KOPT-K1 (cell line): ENCODE measurements at regions not wholly inside any gene's neighbourhood (a gene's known extent, or its start where the extent isn't known, plus 50 kb on each side); places are given as distances from the start of the nearest gene placed in this dataset.
"Not testable (repeated sequence)": the region's sequence is repeated elsewhere in the genome, so short reads cannot be mapped to it uniquely, and the experiment has no call there.

Experiments
- H3K27ac ChIP-seq: fragments of 200-600 bp; sonication (generic); 2 replicates; pipeline ENCODE4 v1.5.1; 2016; ENCODE audit warnings: antibody characterized with exemption, mild to moderate bottlenecking, low read depth, low read length; ENCODE audit not compliant: poor library complexity, severe bottlenecking
- H3K36me3 ChIP-seq: fragments of 200-600 bp; sonication (generic); 2 replicates; pipeline ENCODE4 v1.5.1; 2017; ENCODE audit warnings: antibody characterized with exemption, mild to moderate bottlenecking, low read length, moderate library complexity; ENCODE audit not compliant: insufficient read depth
- H3K9me3 ChIP-seq: fragments of 200-600 bp; sonication (generic); 2 replicates; pipeline ENCODE4 v1.5.1; 2017; ENCODE audit warnings: antibody characterized with exemption, low read length, mild to moderate bottlenecking; ENCODE audit not compliant: insufficient read depth, poor library complexity, severe bottlenecking

GRCh38 chr5:124022966-124023365 lies 511.0 kb downstream of the CSNK1G3 start:
- no peaks in the 10 kb centered on the region for H3K36me3 ChIP-seq
- H3K9me3 ChIP-seq: no peaks in the 10 kb centered on the region
- H3K27ac ChIP-seq: no peak overlapping the region

GRCh38 chr5:124021776-124022175 lies 509.8 kb downstream of the CSNK1G3 start:
- H3K36me3 ChIP-seq: no peaks in the 10 kb centered on the region

GRCh38 chr5:124021066-124021641 lies 509.2 kb downstream of the CSNK1G3 start:
- Histone ChIP-seq H3K9me3 (no peaks in the 10 kb centered on the region), H3K36me3 (no peaks in the 10 kb centered on the region), H3K27ac (no peak overlapping the region)

More at GRCh38 chr5:124021776-124022175, 509.8 kb downstream of the CSNK1G3 start:
- no peaks in the 10 kb centered on the region for H3K9me3 ChIP-seq
- no peak overlapping the region for H3K27ac ChIP-seq

- not testable (repeated sequence) for H3K27ac ChIP-seq, H3K9me3 ChIP-seq
Observed at GRCh38 chr5:124017321-124017720, 505.3 kb downstream of the CSNK1G3 start.

GRCh38 chr5:124007675-124008398 lies 495.9 kb downstream of the CSNK1G3 start:
- no peak overlapping the region for H3K27ac ChIP-seq
- H3K9me3 ChIP-seq: peaks cover 9% of the 10 kb centered on the region
- H3K36me3 ChIP-seq: no peaks in the 10 kb centered on the region

More at GRCh38 chr5:124017321-124017720, 505.3 kb downstream of the CSNK1G3 start:
- H3K36me3 ChIP-seq: not testable (repeated sequence)

GRCh38 chr5:124001036-124001615 lies 489.1 kb downstream of the CSNK1G3 start:
- H3K9me3 ChIP-seq: no peaks in the 10 kb centered on the region
- H3K27ac ChIP-seq: no peak overlapping the region
- no peaks in the 10 kb centered on the region for H3K36me3 ChIP-seq

GRCh38 chr5:124000538-124000937 lies 488.6 kb downstream of the CSNK1G3 start:
- Histone ChIP-seq H3K9me3 (no peaks in the 10 kb centered on the region), H3K36me3 (no peaks in the 10 kb centered on the region), H3K27ac (no peak overlapping the region)

- Histone ChIP-seq H3K9me3 (no peaks in the 10 kb centered on the region), H3K36me3 (no peaks in the 10 kb centered on the region), H3K27ac (no peak overlapping the region)
Observed at GRCh38 chr5:123997462-123998215, 485.7 kb downstream of the CSNK1G3 start.

- H3K27ac ChIP-seq: no peak overlapping the region
- H3K36me3 ChIP-seq: no peaks in the 10 kb centered on the region
- H3K9me3 ChIP-seq: no peaks in the 10 kb centered on the region
Observed at GRCh38 chr5:123997064-123997461, 485.1 kb downstream of the CSNK1G3 start.

- Histone ChIP-seq H3K36me3 (no peaks in the 10 kb centered on the region), H3K9me3 (no peaks in the 10 kb centered on the region), H3K27ac (no peak overlapping the region)
Observed at GRCh38 chr5:123992641-123993040, 480.7 kb downstream of the CSNK1G3 start.

GRCh38 chr5:123987956-123988355 lies 476.0 kb downstream of the CSNK1G3 start:
- Histone ChIP-seq H3K27ac (no peak overlapping the region), H3K36me3 (no peaks in the 10 kb centered on the region), H3K9me3 (no peaks in the 10 kb centered on the region)

- Histone ChIP-seq H3K9me3 (no peaks in the 10 kb centered on the region), H3K27ac (no peak overlapping the region), H3K36me3 (no peaks in the 10 kb centered on the region)
Observed at GRCh38 chr5:123976379-123977033, 464.5 kb downstream of the CSNK1G3 start.

GRCh38 chr5:123975521-123975920 lies 463.5 kb downstream of the CSNK1G3 start:
- H3K27ac ChIP-seq, H3K9me3 ChIP-seq, H3K36me3 ChIP-seq: not testable (repeated sequence)

- Histone ChIP-seq H3K27ac (no peak overlapping the region), H3K9me3 (no peaks in the 10 kb centered on the region), H3K36me3 (no peaks in the 10 kb centered on the region)
Observed at GRCh38 chr5:123966781-123967180, 454.8 kb downstream of the CSNK1G3 start.

GRCh38 chr5:123965626-123966025 lies 453.6 kb downstream of the CSNK1G3 start:
- H3K36me3 ChIP-seq: no peaks in the 10 kb centered on the region
- no peak overlapping the region for H3K27ac ChIP-seq
- no peaks in the 10 kb centered on the region for H3K9me3 ChIP-seq
